Keratinocyte (primary cell): ENCODE measurements at regions not wholly inside any gene's neighbourhood (a gene's known extent, or its start where the extent isn't known, plus 50 kb on each side); places are given as distances from the start of the nearest gene placed in this dataset.

Experiments
- DNase-seq: peaks from one replicate; pipeline ENCODE4 v3.0.0-alpha.2; 2011; ENCODE audit warnings: low read depth, missing footprints, low spot score
- FAIRE-seq: peaks from 2 replicates; lab custom pipeline; 2011; peaks lifted over from hg19 to GRCh38; lab: Jason Lieb, UNC
- H2AFZ ChIP-seq: 2 replicates; pipeline ENCODE4 v1.6.0; 2012; ENCODE audit warnings: low read length, control low read depth, inconsistent platforms; ENCODE audit not compliant: control insufficient read depth
- H3K27ac ChIP-seq: 2 replicates; pipeline ENCODE4 v1.5.1; 2011; ENCODE audit warnings: low read length; ENCODE audit not compliant: control insufficient read depth, insufficient read depth
- H3K27me3 ChIP-seq: 3 replicates; pipeline ENCODE4 v1.6.0; 2011; ENCODE audit warnings: low read length; ENCODE audit not compliant: control insufficient read depth, insufficient read depth; ENCODE audit errors: extremely low read depth
- H3K36me3 ChIP-seq, 2 experiments: 2 replicates in 1 of 2; 3 replicates in 1 of 2; pipeline ENCODE4 v1.5.1; 2011; ENCODE audit warnings: low read length in 2 of 2, mild to moderate bottlenecking in 1 of 2; ENCODE audit not compliant: control insufficient read depth in 2 of 2, insufficient read depth in 2 of 2; ENCODE audit errors: extremely low read depth in 1 of 2
- H3K4me1 ChIP-seq: 3 replicates; pipeline ENCODE4 v1.5.1; 2011; ENCODE audit warnings: low read length; ENCODE audit not compliant: control insufficient read depth, insufficient read depth; ENCODE audit errors: extremely low read depth
- H3K4me2 ChIP-seq: 3 replicates; pipeline ENCODE4 v1.6.0; 2011; ENCODE audit warnings: low read depth, low read length; ENCODE audit not compliant: control insufficient read depth, insufficient read depth; ENCODE audit errors: extremely low read depth
- H3K4me3 ChIP-seq, 3 experiments: fragments of 200-600 bp in 1 of 3; sonication (generic) in 1 of 3; 2 replicates in 2 of 3; 3 replicates in 1 of 3; pipeline ENCODE4 v1.5.1; 2011 to 2016; ENCODE audit warnings: low read length in 3 of 3, mild to moderate bottlenecking in 3 of 3, control low read depth in 2 of 3, inconsistent platforms in 1 of 3, low read depth in 1 of 3, mixed read lengths in 1 of 3, mixed run types in 1 of 3, moderate library complexity in 1 of 3; ENCODE audit not compliant: control insufficient read depth in 2 of 3, insufficient read depth in 2 of 3; ENCODE audit errors: extremely low read depth in 1 of 3
- H3K79me2 ChIP-seq: 2 replicates; pipeline ENCODE4 v1.6.0; 2012; ENCODE audit warnings: low read length; ENCODE audit not compliant: control insufficient read depth, insufficient read depth
- H3K9ac ChIP-seq: 3 replicates; pipeline ENCODE4 v1.6.0; 2011; ENCODE audit warnings: low read length; ENCODE audit not compliant: control insufficient read depth, insufficient read depth; ENCODE audit errors: extremely low read depth
- H3K9me1 ChIP-seq: 3 replicates; pipeline ENCODE4 v1.6.0; 2011; ENCODE audit warnings: low read length; ENCODE audit not compliant: control insufficient read depth, insufficient read depth; ENCODE audit errors: extremely low read depth
- H3K9me3 ChIP-seq: 2 replicates; pipeline ENCODE4 v1.5.1; 2012; ENCODE audit warnings: low read depth, low read length; ENCODE audit not compliant: control insufficient read depth
- H4K20me1 ChIP-seq: 3 replicates; pipeline ENCODE4 v1.6.0; 2011; ENCODE audit warnings: low read length; ENCODE audit not compliant: control insufficient read depth, insufficient read depth; ENCODE audit errors: extremely low read depth
- EZH2 ChIP-seq: IDR thresholded peaks from one replicate; pipeline ENCODE4 v1.6.1; 2012; ENCODE audit warnings: inconsistent platforms, mild to moderate bottlenecking, low read length, moderate library complexity
- dilution Hi-C: fragments of 300-500 bp; cut with MboI; formaldehyde crosslinking; loops from one replicate; pipeline ENCODE4 v1.7.0; 2020; ENCODE audit warnings: low sequenced_read_pairs; ENCODE audit not compliant: extremely low pct_ligation_motif_present
- TF ChIP-seq, protein P1 (sequence below), 3 experiments: IDR thresholded peaks in 1 of 3; conservative IDR thresholded peaks in 1 of 3; optimal IDR thresholded peaks in 1 of 3; 2 replicates in 2 of 3; 3 replicates in 1 of 3; pipeline versions ENCODE3 to v1.5.1; 2011; ENCODE audit warnings: low read length in 3 of 3, mild to moderate bottlenecking in 3 of 3, moderate library complexity in 2 of 3, control low read depth in 1 of 3, inconsistent platforms in 1 of 3; ENCODE audit not compliant: insufficient read depth in 2 of 3; ENCODE audit errors: extremely low read depth in 1 of 3

DNA sequence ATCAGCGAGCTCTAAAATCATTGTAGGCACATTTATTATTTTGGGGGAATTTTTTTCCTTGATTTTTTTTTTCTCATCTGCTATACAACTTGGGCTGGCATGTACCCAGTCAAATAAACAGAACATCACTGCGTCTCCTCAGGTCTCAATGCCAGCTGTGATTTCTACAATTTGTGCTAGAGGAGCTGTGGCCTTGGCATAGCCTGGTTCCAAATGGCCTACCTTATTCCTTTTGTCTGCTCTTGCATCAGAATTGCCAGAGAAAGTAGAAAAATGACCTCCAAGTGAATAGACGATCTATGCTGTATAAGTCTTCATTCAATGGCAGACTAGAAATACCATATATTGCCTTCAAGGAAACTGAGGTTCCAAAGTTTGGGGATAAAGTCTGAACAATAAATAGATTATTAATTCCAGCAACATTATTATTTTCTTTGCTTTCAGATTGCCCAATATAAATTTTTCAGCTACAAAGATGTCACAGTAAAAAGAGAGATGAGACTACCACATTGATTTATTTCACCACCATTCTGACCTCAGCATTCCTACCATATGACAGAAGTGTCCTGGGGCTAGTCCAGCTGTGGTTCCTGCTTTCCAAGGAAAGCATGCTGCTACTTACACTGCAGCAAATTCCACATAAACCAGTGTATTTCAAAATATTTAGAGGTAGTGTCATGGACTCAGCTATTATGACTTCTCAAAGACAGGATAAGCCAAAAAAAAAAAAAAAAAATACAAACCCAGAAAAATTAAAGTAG lies 493.9 kb upstream of the ZNF385D start:
- no peak overlapping the region for H3K4me3 ChIP-seq
- no peaks in the 10 kb centered on the region for H3K27me3 ChIP-seq
- H3K9me3 ChIP-seq: no peaks in the 10 kb centered on the region
- H3K79me2 ChIP-seq: no peaks in the 10 kb centered on the region
- FAIRE-seq (no peak), DNase-seq (no peak)
- no peaks in the 10 kb centered on the region for H3K36me3 ChIP-seq
- TF ChIP-seq, protein P1, sequence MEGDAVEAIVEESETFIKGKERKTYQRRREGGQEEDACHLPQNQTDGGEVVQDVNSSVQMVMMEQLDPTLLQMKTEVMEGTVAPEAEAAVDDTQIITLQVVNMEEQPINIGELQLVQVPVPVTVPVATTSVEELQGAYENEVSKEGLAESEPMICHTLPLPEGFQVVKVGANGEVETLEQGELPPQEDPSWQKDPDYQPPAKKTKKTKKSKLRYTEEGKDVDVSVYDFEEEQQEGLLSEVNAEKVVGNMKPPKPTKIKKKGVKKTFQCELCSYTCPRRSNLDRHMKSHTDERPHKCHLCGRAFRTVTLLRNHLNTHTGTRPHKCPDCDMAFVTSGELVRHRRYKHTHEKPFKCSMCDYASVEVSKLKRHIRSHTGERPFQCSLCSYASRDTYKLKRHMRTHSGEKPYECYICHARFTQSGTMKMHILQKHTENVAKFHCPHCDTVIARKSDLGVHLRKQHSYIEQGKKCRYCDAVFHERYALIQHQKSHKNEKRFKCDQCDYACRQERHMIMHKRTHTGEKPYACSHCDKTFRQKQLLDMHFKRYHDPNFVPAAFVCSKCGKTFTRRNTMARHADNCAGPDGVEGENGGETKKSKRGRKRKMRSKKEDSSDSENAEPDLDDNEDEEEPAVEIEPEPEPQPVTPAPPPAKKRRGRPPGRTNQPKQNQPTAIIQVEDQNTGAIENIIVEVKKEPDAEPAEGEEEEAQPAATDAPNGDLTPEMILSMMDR (optimal IDR thresholded peaks at IDR 0.05 in 1 of 3, IDR thresholded peaks at IDR 0.05 in 1 of 3, conservative IDR thresholded peaks at IDR 0.05 in 1 of 3; ENCODE audit: extremely low read depth in 1 of 3, insufficient read depth in 2 of 3, low read length in 3 of 3): no peak
- no peak for TF ChIP-seq EZH2
- no peak overlapping the region for H3K9ac ChIP-seq
- H3K27ac ChIP-seq: no peak overlapping the region
- no peaks in the 10 kb centered on the region for H3K4me1 ChIP-seq
- no peaks in the 10 kb centered on the region for H3K9me1 ChIP-seq
- H3K4me2 ChIP-seq: no peak overlapping the region
- H2AFZ ChIP-seq: no peak overlapping the region
- no peaks in the 10 kb centered on the region for H4K20me1 ChIP-seq
- dilution Hi-C loops: no loop called here

DNA sequence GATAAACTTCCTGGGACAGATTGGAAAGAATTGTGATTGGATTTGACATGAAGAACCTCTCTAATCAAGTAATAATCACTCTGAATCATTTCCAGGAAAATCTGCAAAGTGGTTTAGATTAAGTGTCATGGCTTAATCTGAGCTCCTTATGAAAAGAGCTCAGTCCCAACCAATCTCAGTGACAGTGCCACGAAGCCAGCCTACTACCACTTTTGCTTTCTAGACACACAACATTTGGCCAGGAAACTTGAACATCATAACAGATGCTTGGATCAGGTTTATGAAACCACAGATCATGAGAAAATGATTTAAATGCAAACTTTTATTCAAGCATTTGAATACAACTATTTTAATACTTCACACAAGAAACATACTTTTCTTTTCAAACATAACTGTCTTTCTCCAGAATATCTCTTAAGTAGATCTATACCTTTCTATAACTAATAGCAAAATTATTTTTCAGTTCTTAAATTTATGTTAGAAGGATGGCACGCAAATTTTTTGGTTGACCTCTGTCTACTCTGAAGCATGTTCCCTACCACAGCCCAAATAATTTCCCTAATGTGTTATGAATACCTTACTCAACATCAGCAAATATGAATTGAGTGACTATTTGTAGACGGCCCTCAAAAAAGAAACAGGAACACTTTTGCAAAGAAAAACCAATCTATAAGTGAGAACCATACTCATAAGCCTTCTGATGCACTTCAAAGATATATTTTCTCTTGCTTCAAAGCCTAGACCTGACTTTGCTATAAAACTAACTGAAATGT lies 495.0 kb upstream of the ZNF385D start:
- no peaks in the 10 kb centered on the region for H3K79me2 ChIP-seq

More for the DNA sequence above, 495.0 kb upstream of the ZNF385D start:
- H3K9me1 ChIP-seq: no peaks in the 10 kb centered on the region
- DNase-seq (no peak), FAIRE-seq (no peak)
- H2AFZ ChIP-seq: no peak overlapping the region
- no peak overlapping the region for H3K9ac ChIP-seq
- dilution Hi-C loops: no loop called here
- H3K27me3 ChIP-seq: no peaks in the 10 kb centered on the region
- H4K20me1 ChIP-seq: no peaks in the 10 kb centered on the region
- no peak overlapping the region for H3K27ac ChIP-seq
- H3K4me1 ChIP-seq: no peaks in the 10 kb centered on the region
- no peaks in the 10 kb centered on the region for H3K9me3 ChIP-seq
- H3K36me3 ChIP-seq: no peaks in the 10 kb centered on the region
- no peak overlapping the region for H3K4me3 ChIP-seq
- TF ChIP-seq, protein P1 (optimal IDR thresholded peaks at IDR 0.05 in 1 of 3, IDR thresholded peaks at IDR 0.05 in 1 of 3, conservative IDR thresholded peaks at IDR 0.05 in 1 of 3; ENCODE audit: extremely low read depth in 1 of 3, insufficient read depth in 2 of 3, low read length in 3 of 3): no peak
- no peak for TF ChIP-seq EZH2
- no peak overlapping the region for H3K4me2 ChIP-seq
